Lung (tissue), 11 donors: ENCODE measurements at regions not wholly inside any gene's neighbourhood (a gene's known extent, or its start where the extent isn't known, plus 50 kb on each side); places are given as distances from the start of the nearest gene placed in this dataset.

Experiments
- ATAC-seq: fragments of 200-7000 bp; cut with Tn5 transposase; one replicate; pipeline ENCODE4 v1.9.1; 2020; ENCODE audit warnings: moderate number of reproducible peaks; ENCODE audit not compliant: insufficient read depth, low FRiP score
- DNase-seq, 3 donors: peaks; one replicate each; pipeline ENCODE4 v3.0.0-alpha.2; 2013 to 2017
- H3K27ac ChIP-seq, 2 donors: one replicate each; pipeline ENCODE4 v1.5.1; 2013; ENCODE audit warnings: mild to moderate bottlenecking in 2 of 2, moderate library complexity in 2 of 2, control low read depth in 1 of 2, inconsistent platforms in 1 of 2, low read depth in 1 of 2, low read length in 1 of 2
- H3K27me3 ChIP-seq, 3 donors: one replicate each; pipeline ENCODE4 v1.5.1; 2013; ENCODE audit warnings: low read length in 2 of 3; ENCODE audit not compliant: control insufficient read depth in 3 of 3, insufficient read depth in 3 of 3
- H3K36me3 ChIP-seq, 4 donors: one replicate each; pipeline ENCODE4 v1.5.1; 2013; ENCODE audit warnings: low read length in 4 of 4, mild to moderate bottlenecking in 1 of 4, moderate library complexity in 1 of 4; ENCODE audit not compliant: control insufficient read depth in 4 of 4, insufficient read depth in 4 of 4
- H3K4me1 ChIP-seq, 5 donors: one replicate each; pipeline ENCODE4 v1.5.1; 2013; ENCODE audit warnings: low read length in 5 of 5, mild to moderate bottlenecking in 2 of 5, moderate library complexity in 1 of 5; ENCODE audit not compliant: control insufficient read depth in 5 of 5, insufficient read depth in 5 of 5
- H3K4me3 ChIP-seq: one replicate; pipeline ENCODE4 v1.5.1; 2013; ENCODE audit warnings: mild to moderate bottlenecking, control low read depth, moderate library complexity
- H3K9ac ChIP-seq, 2 donors: one replicate each; pipeline ENCODE4 v1.5.1; 2013; ENCODE audit warnings: low read length in 2 of 2, control low read depth in 1 of 2; ENCODE audit not compliant: insufficient read depth in 1 of 2
- H3K9me3 ChIP-seq, 4 donors: one replicate each; pipeline ENCODE4 v1.5.1; 2013; ENCODE audit warnings: low read length in 3 of 4, mild to moderate bottlenecking in 1 of 4, moderate library complexity in 1 of 4; ENCODE audit not compliant: control insufficient read depth in 4 of 4, insufficient read depth in 3 of 4
- CTCF ChIP-seq: IDR thresholded peaks from 2 replicates; pipeline ENCODE4 v1.5.1; 2012; ENCODE audit warnings: mild to moderate bottlenecking; ENCODE audit errors: control extremely low read depth, extremely low read depth
- WGBS, 2 donors: extraction: QIAGEN DNeasy Blood & Tissue Kit; methylation state at CpG; one replicate each; pipeline ENCODE4 v1.1.7; 2013; 5-methylcytosine and 5-hydroxymethylcytosine counted together
- donor health status: control.
- donor health status: control.
- donor health status: Bipolar disorder and iron deficiency.
- donor health status: healthy.
- donor health status: DM: yes; HTN: yes; CAD: no.

- no peak overlapping the region for H3K27ac ChIP-seq
- H3K36me3 ChIP-seq, result no peaks in the 10 kb centered on the region
- WGBS, 2 donors, result 40 to 58% methylated on average over 4 of the region's 4 CpGs
- peaks cover 0 to 2% (median 0%) of the 10 kb centered on the region in 3 donors for H3K27me3 ChIP-seq
- ATAC-seq, result no peak
- no peaks in the 10 kb centered on the region for H3K9me3 ChIP-seq
- TF ChIP-seq CTCF, result no peak
- H3K9ac ChIP-seq, result no peak overlapping the region
- H3K4me3 ChIP-seq, result no peak overlapping the region
- no peaks in the 10 kb centered on the region for H3K4me1 ChIP-seq
- peak; percentile 37 to 47 (median 40) for DNase-seq
Observed at GRCh38 chr9:85420750-85421149, 321.0 kb downstream of the AGTPBP1 start.

GRCh38 chr9:85417674-85418073 lies 324.1 kb downstream of the AGTPBP1 start:
- ATAC-seq (no peak), DNase-seq (no peak)
- H3K4me1 ChIP-seq, result no peaks in the 10 kb centered on the region
- H3K27ac ChIP-seq, result no peak overlapping the region
- H3K9ac ChIP-seq, result no peak overlapping the region
- no peaks in the 10 kb centered on the region for H3K9me3 ChIP-seq
- peaks cover 0 to 2% (median 0%) of the 10 kb centered on the region in 3 donors for H3K27me3 ChIP-seq
- WGBS, 2 donors, result 86 to 94% methylated on average over 3 of the region's 3 CpGs
- no peak overlapping the region for H3K4me3 ChIP-seq
- TF ChIP-seq CTCF, result no peak
- no peaks in the 10 kb centered on the region for H3K36me3 ChIP-seq

- WGBS, 2 donors, result 89 to 94% methylated on average over 1 of the region's 1 CpG
- H3K9me3 ChIP-seq, result no peaks in the 10 kb centered on the region
Observed at GRCh38 chr9:85416715-85417114, 325.0 kb downstream of the AGTPBP1 start.

More at GRCh38 chr9:85416715-85417114, 325.0 kb downstream of the AGTPBP1 start:
- ATAC-seq (no peak), DNase-seq (no peak)
- peaks cover 0 to 2% (median 0%) of the 10 kb centered on the region in 3 donors for H3K27me3 ChIP-seq
- TF ChIP-seq CTCF, result no peak
- H3K4me3 ChIP-seq, result no peak overlapping the region
- H3K27ac ChIP-seq, result no peak overlapping the region
- no peaks in the 10 kb centered on the region for H3K4me1 ChIP-seq
- no peaks in the 10 kb centered on the region for H3K36me3 ChIP-seq
- H3K9ac ChIP-seq, result no peak overlapping the region
